ENCODE measurements at regions not wholly inside any gene's neighbourhood (a gene's known extent, or its start where the extent isn't known, plus 50 kb on each side); places are given as distances from the start of the nearest gene placed in this dataset.
A peak's percentile ranks its signal among the peaks of the same experiment; 100 is the strongest.

DNA sequence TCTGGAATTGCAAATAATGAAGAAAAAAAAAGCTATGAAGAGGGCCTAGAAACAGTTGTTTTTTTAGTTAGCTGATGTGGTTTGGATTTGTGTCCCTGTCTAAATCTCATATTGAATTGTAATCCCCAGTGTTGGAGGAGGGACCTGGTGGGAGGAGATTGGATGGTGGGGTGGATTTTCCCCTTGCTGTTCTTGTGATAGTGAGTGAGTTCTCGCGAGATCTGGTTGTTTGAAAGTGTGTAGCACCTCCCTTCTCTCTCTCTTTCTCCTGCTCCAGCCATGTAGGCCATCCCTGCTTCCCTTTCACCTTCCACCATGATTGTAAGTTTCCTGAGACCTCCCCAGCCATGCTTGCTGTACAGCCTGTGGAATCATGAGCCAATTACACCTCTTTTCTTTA is 126.1 kb downstream of the ASCL4 start:
- no peak for DNase-seq (ENCODE audit: low spot score)
- Histone ChIP-seq H3K27me3 (ENCODE audit: control insufficient read depth in 4 of 4, insufficient read depth in 4 of 4, low read length in 3 of 4) (peaks cover 0 to 12% (median 8%) of the 10 kb centered on the region in 4 donors), H3K9me3 (ENCODE audit: control insufficient read depth in 4 of 4, low read length in 3 of 4) (no peaks in the 10 kb centered on the region), H3K9ac (ENCODE audit: low read depth in 1 of 2, low read length in 2 of 2) (no peak overlapping the region), H3K4me1 (ENCODE audit: control insufficient read depth in 4 of 4, insufficient read depth in 4 of 4, low read length in 3 of 4) (peaks cover 0 to 3% (median 0%) of the 10 kb centered on the region in 4 donors), H3K36me3 (ENCODE audit: control insufficient read depth in 4 of 4, insufficient read depth in 3 of 4, low read depth in 1 of 4, low read length in 3 of 4) (no peaks in the 10 kb centered on the region), H3K4me3 (ENCODE audit: low read depth in 1 of 3, low read length in 3 of 3) (no peak overlapping the region), H3K27ac (ENCODE audit: low read depth in 1 of 2, low read length in 2 of 2) (no peak overlapping the region)
- no peak for TF ChIP-seq JUND (IDR thresholded peaks at IDR 0.05)
- TF ChIP-seq, protein P1, sequence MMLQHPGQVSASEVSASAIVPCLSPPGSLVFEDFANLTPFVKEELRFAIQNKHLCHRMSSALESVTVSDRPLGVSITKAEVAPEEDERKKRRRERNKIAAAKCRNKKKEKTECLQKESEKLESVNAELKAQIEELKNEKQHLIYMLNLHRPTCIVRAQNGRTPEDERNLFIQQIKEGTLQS (IDR thresholded peaks at IDR 0.05) = no peak
- WGBS = 78% methylated on average over 2 of the region's 2 CpGs

DNA sequence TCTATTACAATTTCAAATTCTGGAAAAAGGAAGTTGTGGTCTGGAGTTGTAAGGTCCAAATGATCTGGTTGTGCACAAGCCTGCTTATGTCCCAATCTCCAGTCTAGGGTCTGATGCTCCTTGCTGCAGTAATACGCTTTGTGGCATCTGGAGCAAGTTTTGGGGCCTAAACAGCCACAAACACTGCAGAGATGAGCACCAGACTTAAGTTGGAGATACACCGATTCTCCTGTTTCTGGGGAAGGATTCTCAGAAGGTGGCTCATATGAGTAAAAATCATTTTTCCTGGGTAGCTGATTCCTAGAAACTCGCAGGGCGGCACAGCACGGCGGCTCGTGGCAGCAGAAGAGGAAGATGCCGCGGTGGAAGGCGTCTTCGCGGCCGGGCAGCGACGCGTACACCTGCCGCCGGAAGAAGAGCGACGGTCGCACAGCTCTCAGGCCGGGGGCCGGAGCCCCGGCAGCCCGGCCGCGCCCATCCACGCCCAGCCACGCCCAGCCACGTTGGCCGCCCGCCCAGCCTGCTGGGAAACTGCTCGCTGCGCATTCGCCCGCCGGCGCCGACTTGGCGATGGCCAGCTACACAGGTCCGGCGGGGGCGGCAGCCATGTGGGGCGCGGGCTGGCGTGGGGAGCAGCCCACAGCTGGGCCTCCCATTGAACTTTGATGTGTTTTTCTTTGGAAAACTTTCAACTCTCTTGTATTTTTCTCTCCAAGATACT is 129.0 kb downstream of the ASCL4 start:
- 6% methylated on average over 46 of the region's 46 CpGs for WGBS
- peak; percentile 71 for DNase-seq (ENCODE audit: low spot score)
- H3K27me3 ChIP-seq (ENCODE audit: control insufficient read depth in 4 of 4, insufficient read depth in 4 of 4, low read length in 3 of 4) = peaks cover 6 to 19% (median 10%) of the 10 kb centered on the region in 4 donors
- no peak overlapping the region for H3K27ac ChIP-seq (ENCODE audit: low read depth in 1 of 2, low read length in 2 of 2)
- H3K9ac ChIP-seq (ENCODE audit: low read depth in 1 of 2, low read length in 2 of 2) = no peak overlapping the region
- no peaks in the 10 kb centered on the region for H3K36me3 ChIP-seq (ENCODE audit: control insufficient read depth in 4 of 4, insufficient read depth in 3 of 4, low read depth in 1 of 4, low read length in 3 of 4)
- H3K4me1 ChIP-seq (ENCODE audit: control insufficient read depth in 4 of 4, insufficient read depth in 4 of 4, low read length in 3 of 4) = peaks cover 0 to 3% (median 0%) of the 10 kb centered on the region in 4 donors
- peak overlapping the region in 1 of 3 donors; percentile 8 for H3K4me3 ChIP-seq (ENCODE audit: low read depth in 1 of 3, low read length in 3 of 3)
- TF ChIP-seq YY1 (IDR thresholded peaks at IDR 0.05) (no peak), SP1 (IDR thresholded peaks at IDR 0.05) (no peak), HNF4A (conservative IDR thresholded peaks at IDR 0.05) (no peak), FOXA2 (IDR thresholded peaks at IDR 0.05) (no peak), HNF4G (IDR thresholded peaks at IDR 0.05) (no peak), GABPA (IDR thresholded peaks at IDR 0.05 in 1 of 2, conservative IDR thresholded peaks at IDR 0.05 in 1 of 2) (no peak), FOXA1 (IDR thresholded peaks at IDR 0.05) (no peak)
- TF ChIP-seq, protein P1 (IDR thresholded peaks at IDR 0.05) = no peak
- TF ChIP-seq, protein P2, sequence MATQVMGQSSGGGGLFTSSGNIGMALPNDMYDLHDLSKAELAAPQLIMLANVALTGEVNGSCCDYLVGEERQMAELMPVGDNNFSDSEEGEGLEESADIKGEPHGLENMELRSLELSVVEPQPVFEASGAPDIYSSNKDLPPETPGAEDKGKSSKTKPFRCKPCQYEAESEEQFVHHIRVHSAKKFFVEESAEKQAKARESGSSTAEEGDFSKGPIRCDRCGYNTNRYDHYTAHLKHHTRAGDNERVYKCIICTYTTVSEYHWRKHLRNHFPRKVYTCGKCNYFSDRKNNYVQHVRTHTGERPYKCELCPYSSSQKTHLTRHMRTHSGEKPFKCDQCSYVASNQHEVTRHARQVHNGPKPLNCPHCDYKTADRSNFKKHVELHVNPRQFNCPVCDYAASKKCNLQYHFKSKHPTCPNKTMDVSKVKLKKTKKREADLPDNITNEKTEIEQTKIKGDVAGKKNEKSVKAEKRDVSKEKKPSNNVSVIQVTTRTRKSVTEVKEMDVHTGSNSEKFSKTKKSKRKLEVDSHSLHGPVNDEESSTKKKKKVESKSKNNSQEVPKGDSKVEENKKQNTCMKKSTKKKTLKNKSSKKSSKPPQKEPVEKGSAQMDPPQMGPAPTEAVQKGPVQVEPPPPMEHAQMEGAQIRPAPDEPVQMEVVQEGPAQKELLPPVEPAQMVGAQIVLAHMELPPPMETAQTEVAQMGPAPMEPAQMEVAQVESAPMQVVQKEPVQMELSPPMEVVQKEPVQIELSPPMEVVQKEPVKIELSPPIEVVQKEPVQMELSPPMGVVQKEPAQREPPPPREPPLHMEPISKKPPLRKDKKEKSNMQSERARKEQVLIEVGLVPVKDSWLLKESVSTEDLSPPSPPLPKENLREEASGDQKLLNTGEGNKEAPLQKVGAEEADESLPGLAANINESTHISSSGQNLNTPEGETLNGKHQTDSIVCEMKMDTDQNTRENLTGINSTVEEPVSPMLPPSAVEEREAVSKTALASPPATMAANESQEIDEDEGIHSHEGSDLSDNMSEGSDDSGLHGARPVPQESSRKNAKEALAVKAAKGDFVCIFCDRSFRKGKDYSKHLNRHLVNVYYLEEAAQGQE (IDR thresholded peaks at IDR 0.05) = no peak
- TF ChIP-seq, protein P3, sequence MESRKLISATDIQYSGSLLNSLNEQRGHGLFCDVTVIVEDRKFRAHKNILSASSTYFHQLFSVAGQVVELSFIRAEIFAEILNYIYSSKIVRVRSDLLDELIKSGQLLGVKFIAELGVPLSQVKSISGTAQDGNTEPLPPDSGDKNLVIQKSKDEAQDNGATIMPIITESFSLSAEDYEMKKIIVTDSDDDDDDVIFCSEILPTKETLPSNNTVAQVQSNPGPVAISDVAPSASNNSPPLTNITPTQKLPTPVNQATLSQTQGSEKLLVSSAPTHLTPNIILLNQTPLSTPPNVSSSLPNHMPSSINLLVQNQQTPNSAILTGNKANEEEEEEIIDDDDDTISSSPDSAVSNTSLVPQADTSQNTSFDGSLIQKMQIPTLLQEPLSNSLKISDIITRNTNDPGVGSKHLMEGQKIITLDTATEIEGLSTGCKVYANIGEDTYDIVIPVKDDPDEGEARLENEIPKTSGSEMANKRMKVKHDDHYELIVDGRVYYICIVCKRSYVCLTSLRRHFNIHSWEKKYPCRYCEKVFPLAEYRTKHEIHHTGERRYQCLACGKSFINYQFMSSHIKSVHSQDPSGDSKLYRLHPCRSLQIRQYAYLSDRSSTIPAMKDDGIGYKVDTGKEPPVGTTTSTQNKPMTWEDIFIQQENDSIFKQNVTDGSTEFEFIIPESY (IDR thresholded peaks at IDR 0.05) = no peak
- TF ChIP-seq, protein P4, sequence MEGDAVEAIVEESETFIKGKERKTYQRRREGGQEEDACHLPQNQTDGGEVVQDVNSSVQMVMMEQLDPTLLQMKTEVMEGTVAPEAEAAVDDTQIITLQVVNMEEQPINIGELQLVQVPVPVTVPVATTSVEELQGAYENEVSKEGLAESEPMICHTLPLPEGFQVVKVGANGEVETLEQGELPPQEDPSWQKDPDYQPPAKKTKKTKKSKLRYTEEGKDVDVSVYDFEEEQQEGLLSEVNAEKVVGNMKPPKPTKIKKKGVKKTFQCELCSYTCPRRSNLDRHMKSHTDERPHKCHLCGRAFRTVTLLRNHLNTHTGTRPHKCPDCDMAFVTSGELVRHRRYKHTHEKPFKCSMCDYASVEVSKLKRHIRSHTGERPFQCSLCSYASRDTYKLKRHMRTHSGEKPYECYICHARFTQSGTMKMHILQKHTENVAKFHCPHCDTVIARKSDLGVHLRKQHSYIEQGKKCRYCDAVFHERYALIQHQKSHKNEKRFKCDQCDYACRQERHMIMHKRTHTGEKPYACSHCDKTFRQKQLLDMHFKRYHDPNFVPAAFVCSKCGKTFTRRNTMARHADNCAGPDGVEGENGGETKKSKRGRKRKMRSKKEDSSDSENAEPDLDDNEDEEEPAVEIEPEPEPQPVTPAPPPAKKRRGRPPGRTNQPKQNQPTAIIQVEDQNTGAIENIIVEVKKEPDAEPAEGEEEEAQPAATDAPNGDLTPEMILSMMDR (IDR thresholded peaks at IDR 0.05; ENCODE audit: low read depth, low read length, missing input control) = no peak
- no peaks in the 10 kb centered on the region for H3K9me3 ChIP-seq (ENCODE audit: control insufficient read depth in 4 of 4, low read length in 3 of 4)
